Progenitor cell of endocrine pancreas (in vitro differentiated cells): ENCODE measurements at regions not wholly inside any gene's neighbourhood (a gene's known extent, or its start where the extent isn't known, plus 50 kb on each side); places are given as distances from the start of the nearest gene placed in this dataset.

Source experiments
- DNase-seq: peaks from one replicate; pipeline ENCODE4 v3.0.0; 2021; ENCODE audit warnings: low spot score; ENCODE audit not compliant: unreplicated experiment
- H3K27ac Mint-ChIP-seq: 2 replicates; pipeline ENCODE4 v1.8.0; 2021; ENCODE audit warnings: mild to moderate bottlenecking, moderate library complexity, mixed read lengths
- H3K27me3 Mint-ChIP-seq: 2 replicates; pipeline ENCODE4 v1.8.0; 2021; ENCODE audit warnings: mixed read lengths
- H3K36me3 Mint-ChIP-seq: 2 replicates; pipeline ENCODE4 v1.8.0; 2022; ENCODE audit warnings: mixed read lengths; ENCODE audit not compliant: insufficient read depth
- H3K4me1 Mint-ChIP-seq: 2 replicates; pipeline ENCODE4 v1.8.0; 2021; ENCODE audit warnings: low read depth, mixed read lengths
- H3K4me3 Mint-ChIP-seq: 2 replicates; pipeline ENCODE4 v1.8.0; 2021; ENCODE audit warnings: low read depth, mild to moderate bottlenecking, moderate library complexity, mixed read lengths
- H3K9me3 Mint-ChIP-seq: 2 replicates; pipeline ENCODE4 v1.8.0; 2021; ENCODE audit warnings: low read depth, mixed read lengths
- CTCF ChIP-seq: fragments of 200-600 bp; sonication (generic); IDR thresholded peaks from one replicate; pipeline ENCODE4 v1.5.0; 2021; ENCODE audit warnings: antibody characterized with exemption, mild to moderate bottlenecking; ENCODE audit not compliant: unreplicated experiment

GRCh38 chr6:11339380-11339779, 106.9 kb upstream of the NEDD9 start:
- DNase-seq = no peak
- H3K9me3 Mint-ChIP-seq = no peaks in the 10 kb centered on the region
- no peak for TF ChIP-seq CTCF
- peaks cover 1% of the 10 kb centered on the region for H3K4me1 Mint-ChIP-seq
- no peaks in the 10 kb centered on the region for H3K36me3 Mint-ChIP-seq
- no peak overlapping the region for H3K27ac Mint-ChIP-seq
- no peak overlapping the region for H3K4me3 Mint-ChIP-seq
- H3K27me3 Mint-ChIP-seq = peaks cover 10% of the 10 kb centered on the region

- TF ChIP-seq CTCF = no peak
- no peak for DNase-seq
- Mint-ChIP-seq H3K36me3 (no peaks in the 10 kb centered on the region), H3K27me3 (peaks cover 11% of the 10 kb centered on the region), H3K27ac (no peak overlapping the region), H3K9me3 (no peaks in the 10 kb centered on the region), H3K4me3 (no peak overlapping the region), H3K4me1 (no peaks in the 10 kb centered on the region)
Observed at GRCh38 chr6:11337306-11337705, 104.8 kb upstream of the NEDD9 start.

GRCh38 chr6:11335826-11336225, 103.4 kb upstream of the NEDD9 start:
- peaks cover 18% of the 10 kb centered on the region for H3K27me3 Mint-ChIP-seq
- no peaks in the 10 kb centered on the region for H3K9me3 Mint-ChIP-seq
- no peaks in the 10 kb centered on the region for H3K4me1 Mint-ChIP-seq
- no peak for TF ChIP-seq CTCF
- no peak overlapping the region for H3K4me3 Mint-ChIP-seq
- H3K36me3 Mint-ChIP-seq = no peaks in the 10 kb centered on the region
- DNase-seq = no peak
- no peak overlapping the region for H3K27ac Mint-ChIP-seq

DNA sequence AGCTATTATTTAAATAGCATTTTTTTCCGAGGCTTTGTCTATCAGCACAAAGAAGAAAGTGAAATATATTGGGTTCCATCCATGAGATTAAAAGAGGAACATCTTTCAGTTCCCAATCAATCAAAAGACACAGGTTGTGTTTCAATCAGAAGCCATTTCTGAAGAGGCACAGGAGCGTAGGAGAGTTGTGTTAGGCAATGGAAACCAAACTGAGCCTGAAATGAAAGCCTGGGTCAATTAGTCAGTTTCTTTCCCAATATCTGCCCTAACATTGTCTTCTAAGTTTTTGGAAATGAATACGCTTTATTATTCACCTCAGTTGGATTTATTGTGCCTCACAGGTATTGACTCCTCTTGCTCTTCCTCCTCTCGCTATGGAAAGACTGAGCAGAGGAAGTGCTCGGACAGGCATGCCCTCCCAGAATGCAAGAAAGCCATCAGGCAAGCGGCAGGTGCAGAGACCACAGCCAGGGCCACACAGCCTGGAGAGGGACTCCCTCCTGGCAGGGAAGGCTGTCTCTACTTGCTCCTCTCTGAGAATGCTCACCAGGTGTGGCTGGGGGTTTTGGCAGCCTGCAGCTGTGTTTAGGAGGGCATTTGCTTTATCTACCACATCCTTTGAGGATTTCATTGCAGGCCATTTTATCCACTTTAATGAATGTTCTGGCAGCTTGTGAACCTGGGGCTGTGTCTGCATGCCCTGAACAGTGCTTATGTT, 100.8 kb upstream of the NEDD9 start:
- Mint-ChIP-seq H3K36me3 (no peaks in the 10 kb centered on the region), H3K4me1 (no peaks in the 10 kb centered on the region), H3K4me3 (no peak overlapping the region), H3K27me3 (peaks cover 18% of the 10 kb centered on the region), H3K27ac (no peak overlapping the region), H3K9me3 (no peaks in the 10 kb centered on the region)
- TF ChIP-seq CTCF = no peak
- no peak for DNase-seq

DNA sequence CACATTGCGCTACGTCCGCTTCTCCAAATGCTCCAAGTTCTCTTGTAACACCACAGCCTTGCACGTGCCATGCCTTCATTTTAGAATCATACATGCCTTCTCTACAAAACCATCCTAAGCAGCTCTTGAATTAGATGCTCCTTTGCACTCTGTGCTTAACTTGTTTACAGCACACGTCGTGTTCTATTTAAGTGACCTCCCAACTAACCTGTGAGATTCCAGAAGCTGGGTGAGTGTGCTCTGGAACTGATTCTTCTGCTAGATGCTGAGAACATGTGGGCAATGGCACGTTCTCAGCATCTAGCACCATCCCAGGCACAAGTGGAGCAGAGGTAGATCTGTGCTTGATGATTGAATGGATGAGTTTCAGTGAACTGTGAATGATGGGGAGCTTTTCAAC, 100.0 kb upstream of the NEDD9 start:
- no peak for DNase-seq
- no peak overlapping the region for H3K4me3 Mint-ChIP-seq
- H3K36me3 Mint-ChIP-seq = no peaks in the 10 kb centered on the region
- TF ChIP-seq CTCF = no peak
- H3K4me1 Mint-ChIP-seq = no peaks in the 10 kb centered on the region
- H3K27me3 Mint-ChIP-seq = peaks cover 18% of the 10 kb centered on the region
- no peak overlapping the region for H3K27ac Mint-ChIP-seq
- H3K9me3 Mint-ChIP-seq = no peaks in the 10 kb centered on the region
